NCI-H146 treated with DMSO at 0.1 percent for 48 hours (cell line): ENCODE measurements at regions not wholly inside any gene's neighbourhood (a gene's known extent, or its start where the extent isn't known, plus 50 kb on each side); places are given as distances from the start of the nearest gene placed in this dataset.

ENCODE experiments used
- DNase-seq: peaks from one replicate; lab custom pipeline; 2025; ENCODE audit not compliant: unreplicated experiment; lab: John Stamatoyannopoulos, UW

DNA sequence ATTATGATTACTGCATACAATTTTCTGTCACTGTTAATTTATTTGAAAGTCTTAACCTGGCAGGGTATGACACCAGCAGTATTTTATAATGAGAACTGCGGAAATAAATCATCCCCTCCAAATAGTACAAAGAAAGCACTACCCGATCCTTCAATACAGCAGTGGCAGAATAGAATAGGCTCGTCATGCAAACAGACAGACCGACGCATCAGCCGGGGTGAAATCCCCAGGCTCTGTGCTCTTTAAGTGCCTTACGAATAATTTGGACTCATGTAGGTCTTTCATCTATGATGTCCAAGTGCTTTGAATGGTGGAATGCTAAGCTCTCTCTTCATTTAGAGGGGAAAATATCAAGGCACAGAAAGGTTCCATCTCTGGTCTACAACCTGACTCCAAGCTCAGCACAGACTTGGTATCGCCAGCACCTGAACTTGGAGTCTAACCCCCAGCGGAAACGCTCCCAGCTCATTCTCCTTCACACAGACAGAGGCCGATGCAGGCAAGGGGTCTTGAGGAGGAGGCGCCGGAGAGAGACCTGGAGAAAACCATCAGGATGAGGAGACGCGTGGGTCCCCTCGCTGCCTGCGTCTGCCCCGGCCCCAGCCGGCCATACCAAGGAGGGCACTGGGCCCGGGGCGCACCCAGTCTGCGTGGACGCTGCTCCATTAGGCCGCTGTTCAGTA is 568.1 kb upstream of the MKI67 start:
- no peak for DNase-seq

DNA sequence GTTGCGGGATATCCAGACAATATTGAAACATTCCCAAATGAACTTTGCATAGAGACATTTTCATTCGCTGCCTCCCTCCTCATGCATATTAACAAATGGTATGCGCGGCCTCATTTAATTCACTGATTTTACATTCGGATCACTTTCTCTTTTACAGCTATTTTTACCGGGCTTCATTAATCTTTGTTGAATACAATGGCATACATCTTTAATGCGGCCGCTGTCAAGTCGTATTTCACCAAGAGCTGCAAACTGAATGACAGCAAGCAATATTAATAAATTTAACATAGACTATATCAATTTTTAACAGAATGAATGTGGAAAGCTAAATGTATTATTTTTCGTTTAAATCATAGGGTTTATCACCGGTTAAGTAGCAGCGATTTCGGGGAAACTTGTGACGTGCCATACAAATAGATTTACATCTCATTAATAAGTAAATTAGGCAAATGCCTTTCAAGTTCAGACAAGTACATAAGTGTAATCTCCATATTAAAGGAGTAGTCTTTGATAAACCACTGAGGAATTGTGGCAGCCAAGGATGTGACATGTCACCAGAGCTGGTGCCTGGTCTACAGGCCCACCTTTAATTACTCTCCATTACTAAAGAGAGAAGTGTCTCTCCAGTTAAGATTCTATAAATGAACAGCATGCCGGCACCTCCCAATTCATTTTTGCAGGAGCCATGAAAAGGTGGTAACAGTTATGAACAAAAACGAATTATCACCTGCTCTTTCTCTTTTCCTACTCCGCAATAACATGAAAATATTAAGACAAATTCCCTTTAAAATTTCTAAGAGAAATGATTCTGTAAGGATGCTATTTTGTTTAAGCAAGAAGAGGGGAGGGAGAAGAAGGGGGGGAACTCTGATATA is 568.9 kb upstream of the MKI67 start:
- DNase-seq, result no peak

DNA sequence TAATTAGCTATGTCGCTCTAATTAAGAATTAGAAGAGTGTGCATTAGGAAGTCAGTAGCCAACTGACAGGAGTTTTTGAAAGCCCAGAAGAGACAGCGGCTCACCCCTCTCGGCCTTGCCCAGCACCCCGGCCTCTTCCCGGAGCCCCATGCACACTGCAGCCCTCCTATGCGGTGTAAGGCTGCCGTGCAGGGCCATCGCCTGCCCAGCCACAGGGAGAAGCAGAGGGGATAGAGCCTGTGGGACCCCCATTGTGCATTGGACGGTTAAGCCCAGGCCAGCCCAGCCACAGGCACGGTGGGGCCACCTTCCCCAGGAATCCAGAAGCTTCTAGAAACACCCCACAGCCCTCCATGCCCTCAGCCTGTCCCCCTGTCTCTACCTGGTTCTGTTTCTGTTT is 569.7 kb upstream of the MKI67 start:
- DNase-seq, result no peak

DNA sequence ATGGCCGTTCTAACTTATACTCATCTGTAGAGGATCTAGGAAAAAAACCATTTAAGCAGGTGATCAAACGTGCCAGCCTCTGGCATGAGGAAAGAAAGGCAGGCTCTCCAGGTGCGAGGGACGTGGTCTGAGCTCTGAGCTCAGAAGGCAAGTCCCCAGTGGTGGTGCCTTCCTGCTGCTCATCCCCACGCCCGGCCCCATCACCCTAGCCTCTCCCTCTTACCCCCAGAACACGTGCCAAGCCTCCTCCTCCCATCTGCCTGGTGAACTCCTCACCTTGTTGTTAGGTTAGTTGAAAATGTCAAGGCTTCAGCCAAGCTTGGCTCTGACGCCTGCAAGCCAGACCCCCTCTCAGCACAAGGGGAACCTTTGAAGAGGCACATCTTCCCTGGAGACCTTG is 571.2 kb upstream of the MKI67 start:
- no peak for DNase-seq

DNA sequence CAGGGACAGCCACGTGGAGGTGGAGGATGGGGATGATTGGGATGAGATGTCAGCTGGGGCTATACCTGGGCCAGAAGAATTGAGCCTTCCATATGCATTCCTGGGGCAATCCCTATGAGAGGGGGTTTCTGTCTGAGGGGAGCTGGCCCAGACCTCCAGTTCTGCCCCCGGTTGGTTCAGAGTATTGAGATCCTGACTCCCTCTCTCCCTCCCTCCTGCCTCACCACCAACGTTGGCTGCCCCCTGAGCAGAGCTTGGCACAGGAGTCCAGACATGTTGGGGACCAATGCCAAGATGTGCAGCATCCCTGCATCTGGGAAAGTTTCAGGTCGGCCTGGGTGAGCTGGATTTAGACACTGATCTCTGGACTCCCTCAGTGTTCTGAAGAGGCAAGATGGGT is 575.2 kb upstream of the MKI67 start:
- DNase-seq, result no peak

DNA sequence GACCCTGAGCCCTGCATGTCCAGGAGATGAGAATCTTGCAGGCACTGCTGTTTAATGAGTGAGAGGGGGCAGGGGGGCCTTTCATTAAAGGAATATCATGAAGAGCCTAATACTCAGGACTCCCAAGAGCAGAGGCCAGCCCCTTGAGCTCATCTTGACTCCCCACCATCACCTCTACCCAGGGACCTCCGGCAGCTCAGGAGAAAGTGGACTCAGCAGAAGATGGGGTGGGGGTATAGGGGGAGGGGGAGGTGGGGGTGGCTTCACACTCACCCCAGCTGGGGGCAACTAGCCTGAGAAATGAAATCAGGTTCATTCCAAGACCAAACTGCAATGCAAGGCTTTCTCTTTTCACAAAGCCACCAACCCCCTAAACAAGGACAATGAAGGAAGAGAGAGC is 575.6 kb upstream of the MKI67 start:
- no peak for DNase-seq

DNA sequence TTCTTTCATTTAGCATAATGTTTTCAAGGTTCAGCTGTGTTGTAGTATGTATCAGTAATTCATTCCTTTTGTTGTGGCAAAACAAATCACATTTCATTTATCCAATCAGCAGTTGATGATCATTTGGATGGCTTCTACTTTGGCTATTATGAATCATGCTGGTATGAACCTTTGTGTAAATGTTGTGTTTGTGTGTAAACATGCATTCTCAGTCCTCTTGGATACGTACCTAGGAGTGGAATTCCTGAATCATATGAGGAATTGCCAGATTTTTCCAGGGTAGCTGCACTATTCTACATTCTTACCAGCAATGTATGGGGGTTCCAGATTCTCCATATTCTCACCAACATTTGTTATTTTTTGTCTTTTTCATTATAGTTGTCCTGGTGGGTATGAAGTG is 578.5 kb upstream of the MKI67 start:
- DNase-seq, result no peak

DNA sequence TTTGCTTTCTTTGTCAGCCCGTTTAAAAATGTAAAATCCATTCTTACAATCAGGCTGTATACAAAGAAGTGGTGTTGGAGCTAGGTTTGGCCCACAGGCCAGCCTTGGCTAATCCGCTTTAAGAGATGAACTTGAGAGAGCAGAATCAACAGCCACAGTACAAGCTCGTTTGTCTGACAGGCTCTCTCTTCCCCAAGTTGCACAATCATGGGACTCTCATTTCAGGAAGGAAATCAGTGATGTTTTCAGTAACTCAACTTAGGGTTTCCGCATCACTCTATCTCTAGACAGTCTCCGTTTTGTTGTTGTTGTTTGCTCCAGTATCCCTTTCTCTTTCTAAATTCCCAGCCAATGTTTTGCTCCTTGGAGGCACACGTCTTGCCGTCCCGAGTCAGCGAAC is 582.0 kb upstream of the MKI67 start:
- no peak for DNase-seq

DNA sequence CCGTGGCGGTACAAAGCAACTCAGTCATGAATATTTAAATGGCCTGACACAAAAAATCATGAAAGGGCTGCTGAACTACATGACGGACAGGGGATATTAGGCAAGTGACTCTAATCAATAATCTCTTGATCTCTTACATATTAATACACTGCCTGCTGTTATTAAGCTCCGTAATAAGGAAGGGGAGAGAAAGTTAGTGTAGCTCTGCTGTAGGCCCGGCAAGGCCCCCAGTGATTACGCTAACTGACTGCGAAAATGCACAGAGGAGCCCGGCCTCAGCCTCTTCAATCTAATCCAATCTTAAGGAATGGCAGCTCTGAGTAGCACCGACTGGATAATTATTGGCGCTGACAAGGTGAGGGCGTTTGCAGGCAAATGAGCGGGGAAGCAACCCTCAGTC is 583.5 kb upstream of the MKI67 start:
- DNase-seq, result no peak

DNA sequence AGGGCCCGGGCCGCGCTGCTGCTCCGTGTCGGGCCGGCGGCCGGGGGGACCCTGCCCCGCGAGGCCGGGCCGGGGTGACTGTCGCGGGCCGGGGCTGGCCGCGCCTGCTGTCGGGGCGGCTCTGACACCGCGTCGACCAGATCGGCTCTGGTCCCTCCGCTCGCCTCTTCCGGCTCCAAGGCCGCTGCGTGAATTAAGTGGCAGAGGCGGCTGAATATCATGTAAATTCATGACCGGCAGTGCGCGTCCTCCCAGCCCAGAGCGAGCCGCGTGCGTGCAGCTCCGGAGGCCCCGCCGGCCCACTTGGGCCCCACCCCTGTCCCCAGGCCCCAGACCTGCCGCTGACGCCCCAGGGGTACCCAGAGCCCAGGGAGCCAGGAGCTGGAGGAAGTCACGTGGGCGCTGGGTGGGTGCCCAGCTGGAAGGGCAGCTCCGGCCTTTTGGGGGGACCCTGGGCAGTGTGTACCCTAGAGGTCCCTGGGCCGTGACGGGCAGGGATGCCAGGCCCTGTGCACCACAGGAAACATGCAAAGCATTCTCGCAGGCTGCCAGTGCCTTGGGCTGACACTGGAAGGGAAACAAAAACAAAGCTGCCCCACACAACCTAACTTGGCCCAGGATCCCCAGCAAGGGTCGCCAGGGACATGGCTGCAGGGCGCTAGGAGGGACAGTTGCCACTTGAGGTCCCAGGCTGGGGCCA is 584.0 kb upstream of the MKI67 start:
- no peak for DNase-seq

DNA sequence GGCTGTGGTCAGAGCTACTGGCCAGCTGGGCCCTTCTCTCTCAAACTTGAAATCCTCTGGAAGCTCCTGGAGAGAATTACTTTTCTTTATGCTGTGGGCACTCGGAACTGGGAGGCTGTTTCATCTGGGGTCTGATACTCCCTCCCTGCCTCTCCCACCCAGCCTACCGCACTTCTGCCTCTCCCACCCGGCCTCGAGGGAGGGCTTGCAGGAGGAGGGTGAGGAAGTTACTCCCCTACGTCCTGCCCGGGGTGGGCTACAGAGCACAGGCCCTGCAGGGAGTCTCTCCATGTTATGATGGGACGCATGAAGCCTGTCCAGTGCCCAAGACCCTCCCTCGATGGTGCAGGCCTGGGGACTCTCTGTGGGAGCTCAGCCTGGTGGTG is 584.6 kb upstream of the MKI67 start:
- no peak for DNase-seq

DNA sequence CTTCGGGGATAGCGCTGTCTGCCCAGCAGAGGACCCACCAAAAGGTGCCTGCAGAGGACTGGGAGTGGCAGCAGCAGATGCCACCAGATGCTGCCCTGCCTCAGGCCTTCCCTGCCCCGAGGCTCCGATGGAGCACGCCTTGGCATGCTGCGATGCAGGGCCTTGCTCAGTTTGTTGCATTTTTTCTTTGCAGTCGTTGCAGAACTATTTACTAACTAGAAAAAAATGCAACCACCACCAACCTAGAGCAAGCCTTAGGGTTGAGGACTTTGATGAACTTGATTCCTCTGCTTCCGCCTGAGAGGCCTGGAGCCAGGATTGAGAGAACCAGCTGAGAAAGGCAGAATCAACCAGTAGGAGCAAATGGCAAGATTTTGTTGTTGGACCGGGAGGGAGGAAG is 585.6 kb upstream of the MKI67 start:
- DNase-seq, result no peak

DNA sequence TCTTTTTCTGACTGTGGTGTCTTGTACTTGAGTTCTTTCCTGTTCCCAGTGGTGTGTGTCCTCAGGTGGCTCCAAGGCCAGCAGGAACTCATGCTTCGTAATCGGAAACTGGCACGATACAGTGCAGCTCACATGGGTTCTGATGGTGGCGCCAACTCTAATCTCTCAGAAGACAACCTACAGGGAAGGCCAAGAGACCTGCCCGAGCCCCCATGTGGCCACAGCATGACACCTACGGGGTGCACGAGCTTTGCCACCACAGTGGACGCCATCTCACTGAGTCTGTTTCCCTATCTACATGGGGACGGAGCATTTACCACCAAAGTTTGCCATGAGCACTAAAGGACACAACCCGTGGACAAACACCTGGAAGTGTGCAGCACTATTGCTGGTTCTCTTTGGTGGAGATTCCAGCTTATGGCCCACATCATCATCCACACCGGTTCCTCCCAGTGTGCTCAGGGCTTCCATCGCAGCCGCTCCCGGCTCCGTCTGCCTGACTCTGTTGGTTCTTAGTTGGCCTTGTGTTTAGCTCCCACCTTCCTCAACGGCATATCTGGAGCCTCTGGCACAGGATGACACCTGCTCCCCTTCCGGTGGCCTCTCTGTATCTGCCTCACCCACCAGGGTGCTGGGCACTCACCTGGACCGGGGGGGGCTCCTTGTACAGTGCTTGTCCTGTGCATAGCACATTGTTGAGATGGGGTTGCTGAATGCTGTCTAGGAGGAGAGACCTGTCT is 586.6 kb upstream of the MKI67 start:
- no peak for DNase-seq

DNA sequence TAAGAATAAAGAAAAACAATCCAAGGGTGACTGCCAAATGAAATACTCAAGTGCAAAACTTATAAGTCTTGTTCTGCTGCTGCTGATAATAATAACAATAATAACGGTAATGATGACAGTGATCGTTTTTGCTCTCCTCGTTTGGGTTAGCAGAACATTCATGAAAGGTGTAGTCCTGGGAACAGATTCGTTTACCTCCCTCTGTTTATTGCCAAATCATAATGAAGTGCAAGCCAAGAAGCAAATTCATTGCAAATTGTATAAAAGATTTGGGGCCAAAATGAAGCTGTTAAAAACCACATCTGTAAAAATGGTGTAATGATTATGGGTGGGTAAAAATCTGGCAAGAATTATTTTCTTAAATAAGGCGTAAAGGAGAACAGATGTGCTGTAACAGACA is 587.2 kb upstream of the MKI67 start:
- no peak for DNase-seq

DNA sequence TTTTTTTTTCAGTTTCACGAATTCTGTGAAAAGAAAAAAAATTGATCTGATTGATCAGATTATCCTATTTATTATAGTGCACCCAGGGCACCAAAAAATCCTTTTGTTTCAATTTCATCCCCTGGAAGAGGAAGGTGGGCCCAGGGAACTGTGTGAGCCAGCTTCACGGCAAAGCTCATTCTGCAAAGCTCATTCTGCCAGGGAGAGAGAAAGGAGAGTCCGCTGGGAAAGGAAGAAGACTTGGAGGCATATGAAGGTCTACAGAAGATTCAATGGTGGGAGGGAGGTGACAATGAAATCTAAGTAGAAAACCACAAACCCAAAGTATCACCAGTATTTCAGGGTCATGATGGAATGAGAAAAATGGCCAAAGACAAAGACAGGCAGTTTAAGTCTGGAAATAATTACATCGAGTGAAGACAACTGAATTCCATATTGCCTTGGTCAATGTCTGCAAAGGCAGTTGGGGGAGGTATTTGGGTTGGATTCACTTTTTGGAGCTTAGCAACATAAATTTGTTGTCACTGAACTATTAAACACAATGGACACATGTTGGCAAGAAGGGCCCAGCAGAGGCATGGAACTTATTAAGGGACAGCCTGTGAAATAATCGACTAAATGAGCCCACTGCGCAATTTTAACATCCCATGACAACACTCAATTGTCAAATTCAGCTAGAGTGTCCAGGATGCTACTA is 587.8 kb upstream of the MKI67 start:
- no peak for DNase-seq

DNA sequence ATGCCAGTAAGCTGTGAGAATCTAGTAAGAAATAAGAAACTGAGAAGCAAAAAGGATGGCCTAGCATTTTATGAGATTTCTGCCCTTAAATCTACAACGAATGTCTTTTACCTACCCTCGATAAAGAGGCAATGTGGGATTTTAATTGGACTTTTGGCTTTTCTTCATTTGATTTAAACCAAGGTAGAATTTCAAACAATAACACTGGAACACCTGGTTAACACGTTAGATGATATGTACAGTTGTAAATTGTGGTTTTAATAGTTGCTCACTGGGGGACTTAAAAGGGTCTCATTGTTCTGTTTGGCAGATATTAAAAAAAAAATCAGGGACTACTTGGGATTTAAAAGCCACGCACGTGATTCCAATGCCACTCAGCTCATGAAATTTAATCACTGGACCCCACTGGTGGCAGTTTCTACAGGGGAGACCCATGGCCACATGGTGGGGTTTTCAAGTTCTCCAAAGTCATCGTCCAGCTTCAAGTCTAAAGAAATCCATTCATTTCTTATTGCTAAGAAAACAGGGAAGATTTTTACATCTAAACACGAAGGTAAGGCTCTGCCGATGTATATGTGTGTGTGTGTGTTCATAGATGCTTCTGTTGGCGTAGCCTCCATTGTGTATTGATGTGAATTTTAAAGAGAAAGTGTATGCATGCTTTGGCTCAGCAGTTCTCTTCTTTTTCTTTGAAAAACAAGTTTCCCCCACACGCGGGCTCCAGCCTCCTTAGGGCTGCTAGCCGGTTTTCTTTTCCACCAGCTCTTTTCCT is 588.6 kb upstream of the MKI67 start:
- DNase-seq, result no peak

DNA sequence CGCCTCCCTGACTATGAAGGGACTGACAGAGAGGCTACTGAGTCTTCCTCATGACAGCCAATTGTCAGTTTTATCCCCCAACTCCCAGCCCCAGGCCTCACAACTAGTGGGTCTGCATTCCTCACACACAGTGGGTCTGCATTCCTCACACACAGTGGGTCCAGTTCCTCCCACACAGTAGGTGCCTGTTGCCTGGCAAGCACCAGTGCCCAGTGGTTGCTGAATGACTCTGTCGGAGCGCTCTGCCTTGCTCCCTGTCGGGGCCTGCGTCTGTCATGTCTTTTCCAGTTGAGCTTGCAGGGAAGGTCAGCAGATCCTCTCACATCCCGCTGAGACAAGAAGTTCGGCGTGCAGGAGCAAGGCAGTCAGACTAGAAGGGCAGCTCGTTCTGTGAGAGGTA is 590.0 kb upstream of the MKI67 start:
- DNase-seq, result no peak

DNA sequence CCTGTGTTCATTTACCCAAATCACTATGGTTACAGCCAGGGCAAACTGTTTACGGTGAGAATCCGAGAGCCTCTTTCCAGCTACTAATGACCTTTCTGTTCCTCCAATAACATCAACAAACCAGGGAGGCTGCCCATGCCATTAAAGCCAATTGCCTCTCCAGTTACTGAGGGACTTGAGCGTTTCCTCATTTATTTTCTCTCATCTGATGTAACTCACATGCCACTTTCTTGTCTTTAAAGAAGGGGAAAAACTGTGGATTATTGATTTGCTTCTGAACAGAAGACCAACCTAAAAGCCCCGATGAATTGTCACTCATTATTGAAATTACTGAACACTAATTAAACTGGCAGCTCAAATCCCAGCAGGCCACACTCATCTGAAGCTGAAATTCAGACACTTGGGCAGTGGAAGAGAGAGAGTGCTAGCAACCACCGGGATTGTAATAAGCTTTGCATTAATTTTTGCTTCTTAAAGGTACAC is 595.8 kb upstream of the MKI67 start:
- no peak for DNase-seq

DNA sequence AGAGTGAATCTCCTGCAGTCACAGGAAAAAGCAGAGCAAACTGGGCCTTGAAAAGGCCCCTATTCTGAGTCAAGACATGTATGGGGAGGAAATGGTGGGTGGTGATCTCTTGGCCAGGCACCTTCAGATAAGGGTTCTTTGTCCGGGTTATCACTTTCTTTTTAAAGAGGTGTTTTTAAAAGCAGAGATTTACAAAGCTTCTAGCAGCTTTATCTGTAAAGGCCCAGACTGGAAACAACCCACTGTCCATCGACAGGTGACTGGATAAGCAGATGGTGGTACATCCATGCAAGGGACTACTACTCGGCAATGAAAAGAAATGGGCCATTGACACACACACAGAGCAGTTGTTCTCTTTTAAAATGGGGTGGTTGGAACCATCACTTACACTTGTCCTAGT is 596.7 kb upstream of the MKI67 start:
- no peak for DNase-seq

DNA sequence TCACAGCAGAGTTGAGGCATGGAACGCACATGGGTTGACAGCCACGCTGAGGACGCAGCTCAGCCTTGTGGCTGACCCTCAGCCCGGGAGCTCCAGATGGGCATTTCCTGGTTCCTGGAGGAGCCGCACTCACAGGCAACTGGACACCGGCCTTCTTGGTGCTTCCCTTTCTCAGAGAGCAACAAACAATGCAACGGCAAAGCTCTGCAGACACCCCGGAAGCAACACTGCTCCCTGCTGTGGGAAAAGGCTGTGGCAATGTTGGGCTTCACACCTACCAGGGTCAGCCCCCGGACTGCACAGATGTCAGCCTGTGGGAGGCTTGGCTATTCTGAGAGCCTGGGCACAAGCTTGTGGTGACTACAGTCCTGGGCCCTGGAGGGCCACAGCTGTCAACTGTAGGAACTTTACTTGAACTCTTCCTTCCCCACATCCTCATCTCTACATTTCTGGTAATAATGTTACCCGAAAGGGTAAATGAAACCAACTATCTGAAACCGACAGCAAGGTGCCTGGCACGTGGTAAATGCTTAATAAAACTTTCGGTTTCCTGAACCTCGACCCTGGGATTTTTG is 597.5 kb upstream of the MKI67 start:
- DNase-seq, result no peak
